ENCODE measurements at regions not wholly inside any gene's neighbourhood (a gene's known extent, or its start where the extent isn't known, plus 50 kb on each side); places are given as distances from the start of the nearest gene placed in this dataset.

DNA sequence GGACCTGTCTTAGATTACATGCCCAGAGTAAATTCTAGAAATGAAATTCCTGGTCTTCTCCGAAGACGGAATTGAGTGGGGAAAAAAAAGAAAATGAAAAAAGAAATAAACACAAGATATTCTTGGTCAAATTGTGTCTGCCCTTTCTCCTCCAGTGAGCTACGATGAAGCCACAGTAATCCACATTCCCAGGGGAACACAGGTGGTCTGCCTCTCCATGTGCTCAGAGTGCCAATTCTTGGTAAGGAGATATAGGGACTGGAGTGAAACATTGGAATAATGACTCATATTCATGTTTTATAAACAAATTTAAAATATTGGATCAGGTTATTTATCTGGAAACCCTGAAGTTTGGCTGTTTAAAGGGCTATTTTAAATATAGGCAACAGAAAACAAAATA lies 54.2 kb upstream of the MGST2 start:
- TF ChIP-seq, protein P1, sequence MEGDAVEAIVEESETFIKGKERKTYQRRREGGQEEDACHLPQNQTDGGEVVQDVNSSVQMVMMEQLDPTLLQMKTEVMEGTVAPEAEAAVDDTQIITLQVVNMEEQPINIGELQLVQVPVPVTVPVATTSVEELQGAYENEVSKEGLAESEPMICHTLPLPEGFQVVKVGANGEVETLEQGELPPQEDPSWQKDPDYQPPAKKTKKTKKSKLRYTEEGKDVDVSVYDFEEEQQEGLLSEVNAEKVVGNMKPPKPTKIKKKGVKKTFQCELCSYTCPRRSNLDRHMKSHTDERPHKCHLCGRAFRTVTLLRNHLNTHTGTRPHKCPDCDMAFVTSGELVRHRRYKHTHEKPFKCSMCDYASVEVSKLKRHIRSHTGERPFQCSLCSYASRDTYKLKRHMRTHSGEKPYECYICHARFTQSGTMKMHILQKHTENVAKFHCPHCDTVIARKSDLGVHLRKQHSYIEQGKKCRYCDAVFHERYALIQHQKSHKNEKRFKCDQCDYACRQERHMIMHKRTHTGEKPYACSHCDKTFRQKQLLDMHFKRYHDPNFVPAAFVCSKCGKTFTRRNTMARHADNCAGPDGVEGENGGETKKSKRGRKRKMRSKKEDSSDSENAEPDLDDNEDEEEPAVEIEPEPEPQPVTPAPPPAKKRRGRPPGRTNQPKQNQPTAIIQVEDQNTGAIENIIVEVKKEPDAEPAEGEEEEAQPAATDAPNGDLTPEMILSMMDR (optimal IDR thresholded peaks at IDR 0.05 in 1 of 3, IDR thresholded peaks at IDR 0.05 in 1 of 3, conservative IDR thresholded peaks at IDR 0.05 in 1 of 3; ENCODE audit: extremely low read depth in 1 of 3, insufficient read depth in 2 of 3, low read length in 3 of 3): no peak
- no peak for TF ChIP-seq EZH2 (IDR thresholded peaks at IDR 0.05; ENCODE audit: low read length)
